Upper lobe of left lung (tissue), 4 donors: ENCODE measurements at regions not wholly inside any gene's neighbourhood (a gene's known extent, or its start where the extent isn't known, plus 50 kb on each side); places are given as distances from the start of the nearest gene placed in this dataset.

Experiments used
- EP300 ChIP-seq, 4 donors: sonication (generic); formaldehyde crosslinking; IDR thresholded peaks; one replicate each; pipeline ENCODE4 v1.5.1; 2017; ENCODE audit warnings: antibody characterized with exemption in 4 of 4, control low read depth in 2 of 4
- POLR2A ChIP-seq, 4 donors: fragments of 450-650 bp; IDR thresholded peaks; one replicate each; pipeline ENCODE4 v1.5.1; 2016 to 2017; ENCODE audit warnings: antibody characterized with exemption in 4 of 4, mild to moderate bottlenecking in 2 of 4
- TF ChIP-seq, protein P1 (sequence below), 6 experiments: fragments of 450-650 bp in 4 of 6; fragments of 200-600 bp in 2 of 6; sonication (generic) in 2 of 6; IDR thresholded peaks; one replicate each; pipeline ENCODE4 v1.5.1; 2016 to 2019; ENCODE audit warnings: antibody characterized with exemption in 6 of 6

DNA sequence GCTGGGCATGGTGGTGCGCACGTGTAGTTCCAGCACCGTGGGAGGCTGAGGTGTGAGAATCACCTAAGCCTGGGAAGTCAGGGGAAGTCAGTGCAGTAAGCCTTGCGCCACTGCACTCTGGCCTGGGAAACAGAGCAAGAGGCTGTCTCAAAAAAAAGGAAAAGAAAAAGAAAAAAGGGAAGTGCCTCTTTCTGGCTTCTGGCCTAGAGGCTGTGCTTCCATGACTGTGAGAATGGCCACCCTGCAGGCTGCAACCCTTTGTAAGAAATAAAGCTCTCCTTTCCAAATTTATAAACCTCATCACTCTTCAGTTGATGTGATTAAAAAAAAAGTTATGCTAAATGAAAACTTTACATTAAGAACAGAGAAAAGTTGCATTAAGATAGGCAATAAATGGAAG, 774.3 kb downstream of the TUSC7 start:
- no peak for TF ChIP-seq POLR2A (IDR thresholded peaks at IDR 0.05)
- TF ChIP-seq, protein P1, sequence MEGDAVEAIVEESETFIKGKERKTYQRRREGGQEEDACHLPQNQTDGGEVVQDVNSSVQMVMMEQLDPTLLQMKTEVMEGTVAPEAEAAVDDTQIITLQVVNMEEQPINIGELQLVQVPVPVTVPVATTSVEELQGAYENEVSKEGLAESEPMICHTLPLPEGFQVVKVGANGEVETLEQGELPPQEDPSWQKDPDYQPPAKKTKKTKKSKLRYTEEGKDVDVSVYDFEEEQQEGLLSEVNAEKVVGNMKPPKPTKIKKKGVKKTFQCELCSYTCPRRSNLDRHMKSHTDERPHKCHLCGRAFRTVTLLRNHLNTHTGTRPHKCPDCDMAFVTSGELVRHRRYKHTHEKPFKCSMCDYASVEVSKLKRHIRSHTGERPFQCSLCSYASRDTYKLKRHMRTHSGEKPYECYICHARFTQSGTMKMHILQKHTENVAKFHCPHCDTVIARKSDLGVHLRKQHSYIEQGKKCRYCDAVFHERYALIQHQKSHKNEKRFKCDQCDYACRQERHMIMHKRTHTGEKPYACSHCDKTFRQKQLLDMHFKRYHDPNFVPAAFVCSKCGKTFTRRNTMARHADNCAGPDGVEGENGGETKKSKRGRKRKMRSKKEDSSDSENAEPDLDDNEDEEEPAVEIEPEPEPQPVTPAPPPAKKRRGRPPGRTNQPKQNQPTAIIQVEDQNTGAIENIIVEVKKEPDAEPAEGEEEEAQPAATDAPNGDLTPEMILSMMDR (IDR thresholded peaks at IDR 0.05), result no peak
- TF ChIP-seq EP300 (IDR thresholded peaks at IDR 0.05), result no peak
